ENCODE measurements at regions not wholly inside any gene's neighbourhood (a gene's known extent, or its start where the extent isn't known, plus 50 kb on each side); places are given as distances from the start of the nearest gene placed in this dataset.

DNA sequence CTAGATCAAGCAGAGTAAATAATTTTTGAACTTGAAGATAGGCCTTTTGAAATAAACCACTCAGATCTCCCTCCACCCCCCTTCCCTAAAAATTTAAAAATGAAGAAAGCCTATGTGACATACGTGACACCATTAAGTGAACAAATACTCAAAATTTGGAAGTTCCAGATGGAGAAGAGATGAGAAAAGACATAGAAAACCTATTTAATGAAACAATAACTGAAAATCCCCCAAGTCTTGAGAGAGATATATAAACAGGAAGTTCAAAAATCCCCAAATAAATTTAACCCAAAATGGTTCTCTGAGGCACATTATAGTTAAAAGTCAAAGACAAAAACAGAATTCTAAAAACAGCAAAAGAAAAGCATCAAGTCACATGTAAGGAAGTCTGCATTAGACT lies 428.6 kb downstream of the PSAT1 start:
- no peak overlapping the region for H3K27ac ChIP-seq
- TF ChIP-seq ZFX (IDR thresholded peaks at IDR 0.05): no peak
- TF ChIP-seq, protein P1, sequence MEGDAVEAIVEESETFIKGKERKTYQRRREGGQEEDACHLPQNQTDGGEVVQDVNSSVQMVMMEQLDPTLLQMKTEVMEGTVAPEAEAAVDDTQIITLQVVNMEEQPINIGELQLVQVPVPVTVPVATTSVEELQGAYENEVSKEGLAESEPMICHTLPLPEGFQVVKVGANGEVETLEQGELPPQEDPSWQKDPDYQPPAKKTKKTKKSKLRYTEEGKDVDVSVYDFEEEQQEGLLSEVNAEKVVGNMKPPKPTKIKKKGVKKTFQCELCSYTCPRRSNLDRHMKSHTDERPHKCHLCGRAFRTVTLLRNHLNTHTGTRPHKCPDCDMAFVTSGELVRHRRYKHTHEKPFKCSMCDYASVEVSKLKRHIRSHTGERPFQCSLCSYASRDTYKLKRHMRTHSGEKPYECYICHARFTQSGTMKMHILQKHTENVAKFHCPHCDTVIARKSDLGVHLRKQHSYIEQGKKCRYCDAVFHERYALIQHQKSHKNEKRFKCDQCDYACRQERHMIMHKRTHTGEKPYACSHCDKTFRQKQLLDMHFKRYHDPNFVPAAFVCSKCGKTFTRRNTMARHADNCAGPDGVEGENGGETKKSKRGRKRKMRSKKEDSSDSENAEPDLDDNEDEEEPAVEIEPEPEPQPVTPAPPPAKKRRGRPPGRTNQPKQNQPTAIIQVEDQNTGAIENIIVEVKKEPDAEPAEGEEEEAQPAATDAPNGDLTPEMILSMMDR (conservative IDR thresholded peaks at IDR 0.05): no peak

DNA sequence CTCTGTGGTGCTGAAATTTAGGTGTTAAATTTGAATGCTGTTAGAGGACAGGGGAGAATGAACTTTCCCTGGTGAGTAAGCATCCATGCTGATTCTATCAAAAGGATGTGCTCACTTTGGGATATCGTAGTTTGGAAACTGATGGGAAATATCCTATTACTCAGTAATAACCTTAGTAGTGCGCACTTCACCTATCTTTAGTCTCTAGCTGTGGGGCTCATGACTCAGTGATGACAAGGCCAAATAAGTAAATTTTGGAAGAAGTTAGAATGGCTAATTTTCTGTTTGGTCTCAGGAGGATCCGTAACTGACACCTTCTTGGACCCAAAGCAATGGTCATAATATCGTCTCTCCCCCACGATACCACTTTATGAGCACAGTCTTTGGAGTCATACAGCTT lies 448.4 kb downstream of the PSAT1 start:
- no peak overlapping the region for H3K27ac ChIP-seq
- TF ChIP-seq, protein P1 (conservative IDR thresholded peaks at IDR 0.05): no peak
- no peak for TF ChIP-seq ZFX (IDR thresholded peaks at IDR 0.05)

DNA sequence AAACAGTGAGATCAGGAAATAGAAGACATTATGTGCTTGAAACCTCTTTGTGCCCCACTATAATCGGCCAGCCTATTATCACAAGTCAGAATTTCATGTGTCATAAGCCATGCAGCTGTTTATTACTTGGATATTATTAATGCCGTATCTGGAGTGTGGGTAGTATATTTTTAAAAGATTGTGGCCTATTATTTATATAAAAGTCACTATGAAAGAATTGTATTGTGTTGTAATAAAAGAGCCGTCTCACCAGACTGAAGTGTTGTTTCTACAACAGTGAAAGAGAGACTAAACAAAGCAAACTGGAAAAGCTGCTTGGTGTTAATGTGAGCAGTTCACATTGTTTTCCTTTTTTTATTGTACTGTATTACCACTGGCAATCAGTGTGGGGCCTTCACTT lies 449.1 kb downstream of the PSAT1 start:
- no peak for TF ChIP-seq ZFX (IDR thresholded peaks at IDR 0.05)
- TF ChIP-seq, protein P1 (conservative IDR thresholded peaks at IDR 0.05): no peak
- H3K27ac ChIP-seq: no peak overlapping the region

DNA sequence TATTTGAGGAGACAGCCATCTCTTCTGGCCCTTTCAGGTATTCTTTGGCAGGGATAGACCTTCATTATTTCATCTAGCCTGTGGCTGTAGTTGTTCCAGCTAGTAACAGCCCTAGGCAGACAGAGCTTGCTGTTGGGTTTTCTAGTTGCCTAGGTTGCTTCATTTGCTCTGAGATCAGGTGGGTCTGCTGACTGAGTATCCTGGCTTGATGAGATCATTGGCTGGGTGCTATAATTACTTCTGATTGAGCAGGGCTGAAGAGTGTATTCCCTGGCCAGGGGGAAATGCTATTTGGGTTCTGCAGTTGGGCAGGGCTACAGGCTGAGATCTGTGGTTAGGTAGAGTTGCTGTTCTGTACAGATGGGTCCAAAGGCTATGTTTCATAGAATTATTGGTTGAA lies 456.1 kb downstream of the PSAT1 start:
- TF ChIP-seq, protein P1 (conservative IDR thresholded peaks at IDR 0.05): no peak
- TF ChIP-seq ZFX (IDR thresholded peaks at IDR 0.05): no peak
- no peak overlapping the region for H3K27ac ChIP-seq

DNA sequence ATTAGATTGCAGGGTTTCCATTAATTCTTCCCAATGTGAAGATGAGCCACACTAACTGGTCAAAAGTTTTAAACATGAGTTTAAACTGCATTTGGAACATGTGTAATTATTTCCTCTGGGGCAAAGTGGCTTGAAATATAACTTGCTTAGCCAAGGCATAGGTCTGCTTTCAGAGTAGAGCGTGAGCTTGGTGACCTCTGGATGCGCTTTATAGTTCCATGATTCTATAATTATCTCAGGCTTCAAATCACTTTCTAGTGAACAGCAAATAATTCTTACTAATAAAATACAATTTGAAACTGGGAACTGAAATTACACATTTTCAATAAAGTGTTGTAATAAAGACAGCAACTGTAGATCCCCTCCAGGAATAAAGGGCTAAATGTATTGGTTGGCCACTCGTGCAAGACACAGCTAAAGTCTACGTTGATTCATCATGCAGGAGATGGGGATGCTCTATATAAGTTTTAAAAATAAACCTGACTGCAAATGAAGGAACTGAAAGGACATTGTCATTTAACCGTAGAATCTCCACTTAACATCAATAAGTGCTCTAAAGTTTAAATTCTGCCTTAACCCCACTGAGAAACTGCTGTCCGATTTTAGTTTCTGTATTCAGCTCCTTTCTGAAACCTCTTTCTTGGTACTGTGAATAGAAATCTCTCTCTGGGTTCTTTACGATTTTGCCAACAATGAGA lies 460.0 kb downstream of the PSAT1 start:
- no peak for TF ChIP-seq ZFX (IDR thresholded peaks at IDR 0.05)
- TF ChIP-seq, protein P1 (conservative IDR thresholded peaks at IDR 0.05): no peak
- no peak overlapping the region for H3K27ac ChIP-seq

DNA sequence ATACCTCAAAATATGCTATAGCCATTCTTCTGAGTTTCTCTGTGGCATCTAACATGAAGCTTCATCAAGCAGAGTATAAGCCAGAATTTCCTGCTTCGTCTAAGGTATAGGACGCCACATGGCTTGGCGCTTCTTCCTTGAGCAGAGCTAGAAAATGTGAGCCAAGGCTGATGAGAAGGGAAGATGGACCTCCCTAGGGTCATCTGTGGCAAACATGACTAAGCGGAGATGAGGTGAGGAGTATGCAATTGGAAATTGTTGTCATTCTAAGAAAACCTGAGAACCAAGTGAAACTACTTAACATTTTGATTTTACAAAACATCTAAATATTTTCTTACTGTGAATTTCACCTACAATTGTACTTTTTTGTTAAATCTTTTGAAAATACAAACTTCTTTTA lies 466.5 kb downstream of the PSAT1 start:
- TF ChIP-seq, protein P1 (conservative IDR thresholded peaks at IDR 0.05): no peak
- TF ChIP-seq ZFX (IDR thresholded peaks at IDR 0.05): no peak
- no peak overlapping the region for H3K27ac ChIP-seq

DNA sequence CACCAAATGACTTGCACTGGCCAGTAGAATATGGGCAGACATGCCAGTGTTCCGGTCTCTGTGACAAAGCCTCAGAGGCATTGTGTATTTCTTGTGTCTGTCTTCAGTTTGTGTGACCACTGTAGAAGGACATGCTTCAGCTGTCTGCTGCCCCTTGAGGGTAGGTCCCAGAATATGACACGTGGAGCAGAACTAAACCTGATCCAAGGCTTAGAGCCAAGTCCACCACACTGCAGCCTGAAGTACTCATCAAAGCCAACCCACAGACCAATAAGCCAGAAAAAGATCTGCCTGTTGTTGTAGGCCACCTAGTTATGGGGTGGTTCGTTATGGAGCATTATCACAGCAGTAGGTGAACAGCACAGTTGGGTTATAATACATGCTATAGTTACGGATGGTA lies 468.9 kb downstream of the PSAT1 start:
- no peak overlapping the region for H3K27ac ChIP-seq

More for the DNA sequence above, 468.9 kb downstream of the PSAT1 start:
- TF ChIP-seq, protein P1 (conservative IDR thresholded peaks at IDR 0.05): no peak
- TF ChIP-seq ZFX (IDR thresholded peaks at IDR 0.05): no peak
